GM12873 (cell line): ENCODE measurements at regions not wholly inside any gene's neighbourhood (a gene's known extent, or its start where the extent isn't known, plus 50 kb on each side); places are given as distances from the start of the nearest gene placed in this dataset.

Source experiments
- CTCF ChIP-seq: IDR thresholded peaks from 2 replicates; pipeline ENCODE4 v1.5.1; 2012; ENCODE audit warnings: low read depth, mild to moderate bottlenecking, moderate library complexity, low read length, control low read depth; ENCODE audit not compliant: insufficient read depth; ENCODE audit errors: missing control alignments

GRCh38 chr3:166593776-166594175 lies 756.6 kb upstream of the BCHE start:
- TF ChIP-seq CTCF, result no peak

GRCh38 chr3:166582236-166582635 lies 745.0 kb upstream of the BCHE start:
- no peak for TF ChIP-seq CTCF

- TF ChIP-seq CTCF, result no peak
These were observed 743.3 kb upstream of the BCHE start for GRCh38 chr3:166580561-166580960.

- no peak for TF ChIP-seq CTCF
These were observed 737.9 kb upstream of the BCHE start for GRCh38 chr3:166575161-166575560.

GRCh38 chr3:166570102-166570501 lies 732.9 kb upstream of the BCHE start:
- TF ChIP-seq CTCF, result no peak

- no peak for TF ChIP-seq CTCF
These were observed 732.4 kb upstream of the BCHE start for GRCh38 chr3:166569589-166569988.

- TF ChIP-seq CTCF, result no peak
These were observed 723.0 kb upstream of the BCHE start for GRCh38 chr3:166560253-166560652.
